GM18909 (cell line): ENCODE measurements at regions not wholly inside any gene's neighbourhood (a gene's known extent, or its start where the extent isn't known, plus 50 kb on each side); places are given as distances from the start of the nearest gene placed in this dataset.

Experiments used
- ATAC-seq: cut with Tn5 transposase; IDR thresholded peaks from one replicate; pipeline ENCODE4 v1.9.1; 2021; ENCODE audit warnings: mild to moderate bottlenecking; ENCODE audit not compliant: unreplicated experiment, poor library complexity

- no peak for ATAC-seq
These were observed 139.0 kb upstream of the GUCY1A2 start for GRCh38 chr11:107157146-107157808.

DNA sequence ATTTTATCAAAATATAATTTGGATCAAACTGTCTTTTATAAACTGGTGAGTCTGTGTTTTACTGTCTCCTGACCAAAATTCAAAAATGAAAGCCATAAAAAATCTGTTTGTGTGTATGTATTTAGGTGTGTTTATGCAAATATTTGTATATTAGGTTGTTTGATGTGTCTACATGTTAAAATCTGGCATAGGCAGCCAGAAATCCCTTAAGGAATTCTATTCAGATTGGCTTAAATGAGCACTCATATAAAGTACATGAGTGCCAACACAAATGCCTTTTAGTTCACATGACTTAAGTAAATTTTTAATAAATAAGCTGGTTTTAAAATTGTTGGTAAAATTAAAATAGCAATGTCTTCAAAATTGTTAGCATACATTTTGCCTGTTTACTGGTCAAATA lies 133.3 kb upstream of the GUCY1A2 start:
- ATAC-seq = no peak

GRCh38 chr11:107151158-107151557 lies 132.9 kb upstream of the GUCY1A2 start:
- ATAC-seq = no peak

DNA sequence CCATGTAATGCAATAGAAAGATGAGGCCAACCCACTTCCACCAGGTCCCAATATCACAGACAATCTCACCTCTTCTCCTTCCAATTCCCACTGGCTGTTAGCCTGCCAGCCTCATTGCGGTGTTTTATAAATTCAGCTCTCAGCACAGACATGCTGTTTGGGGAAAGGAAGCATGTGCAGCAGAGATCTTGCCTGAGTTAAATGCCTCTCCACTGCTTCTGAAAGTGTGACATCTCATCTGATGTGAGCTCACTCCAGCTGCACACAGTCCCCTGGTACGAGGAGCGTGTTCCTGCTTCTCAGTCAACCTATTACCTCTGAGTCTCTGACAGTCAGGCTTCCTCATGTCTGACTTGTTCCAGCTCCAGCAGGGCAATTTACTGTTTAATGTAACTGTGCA lies 122.7 kb upstream of the GUCY1A2 start:
- no peak for ATAC-seq

DNA sequence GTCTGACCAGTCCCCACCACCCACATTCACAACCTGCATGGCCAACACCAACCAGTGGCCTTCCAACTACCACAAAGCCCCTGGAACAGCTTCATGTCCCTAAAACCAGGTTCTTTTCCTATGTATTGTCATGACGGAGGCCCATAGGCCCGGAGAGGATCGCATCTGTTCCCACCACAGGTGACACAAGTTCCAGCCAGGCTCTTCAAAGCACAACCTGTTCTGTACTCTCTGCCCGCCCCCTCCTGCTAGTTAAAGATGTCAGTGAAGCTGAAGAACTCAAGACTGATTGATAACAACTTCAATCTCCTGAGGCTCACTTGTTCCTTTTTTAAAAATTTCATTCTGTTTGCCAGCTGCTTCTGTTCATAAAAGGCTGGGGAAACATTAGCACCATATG lies 121.1 kb upstream of the GUCY1A2 start:
- ATAC-seq = no peak

DNA sequence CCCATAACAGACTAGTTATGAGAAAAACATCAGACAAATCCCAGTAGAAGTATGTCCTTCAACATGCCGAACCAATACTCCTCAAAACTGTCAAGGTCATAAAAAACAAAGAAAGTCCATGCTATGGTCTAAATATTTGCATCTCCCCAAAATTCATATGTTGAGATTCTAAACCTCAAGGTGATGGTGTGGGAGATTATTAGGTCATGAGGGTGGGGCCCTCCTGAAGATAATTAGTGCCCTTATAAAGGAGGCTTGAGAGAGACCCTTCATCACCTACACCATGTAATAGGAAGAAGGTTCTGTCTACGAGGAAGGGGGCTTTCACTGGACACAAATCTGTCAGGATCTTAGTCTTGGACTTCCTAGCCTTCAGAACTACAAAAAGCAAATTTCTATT lies 118.6 kb upstream of the GUCY1A2 start:
- no peak for ATAC-seq

- ATAC-seq = no peak
These were observed 113.5 kb upstream of the GUCY1A2 start for GRCh38 chr11:107131756-107132155.

DNA sequence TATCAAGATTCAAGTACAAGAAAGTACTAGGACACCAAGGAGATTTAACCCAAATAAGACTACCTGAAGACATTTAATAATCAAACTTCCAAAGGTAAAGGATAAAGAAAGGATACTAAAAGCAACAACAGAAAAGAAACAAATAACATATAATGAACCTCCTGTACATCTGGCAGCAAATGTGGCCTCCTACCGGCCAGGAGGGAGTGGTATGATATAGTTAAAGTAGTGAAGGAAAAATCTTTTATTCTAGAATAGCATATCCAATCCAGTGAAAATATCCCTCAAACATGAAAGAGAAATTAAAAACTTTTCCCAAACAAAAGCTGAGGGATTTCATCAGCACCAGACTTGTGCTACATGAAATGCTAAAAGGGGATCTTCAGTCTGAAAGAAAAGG lies 104.7 kb upstream of the GUCY1A2 start:
- no peak for ATAC-seq

DNA sequence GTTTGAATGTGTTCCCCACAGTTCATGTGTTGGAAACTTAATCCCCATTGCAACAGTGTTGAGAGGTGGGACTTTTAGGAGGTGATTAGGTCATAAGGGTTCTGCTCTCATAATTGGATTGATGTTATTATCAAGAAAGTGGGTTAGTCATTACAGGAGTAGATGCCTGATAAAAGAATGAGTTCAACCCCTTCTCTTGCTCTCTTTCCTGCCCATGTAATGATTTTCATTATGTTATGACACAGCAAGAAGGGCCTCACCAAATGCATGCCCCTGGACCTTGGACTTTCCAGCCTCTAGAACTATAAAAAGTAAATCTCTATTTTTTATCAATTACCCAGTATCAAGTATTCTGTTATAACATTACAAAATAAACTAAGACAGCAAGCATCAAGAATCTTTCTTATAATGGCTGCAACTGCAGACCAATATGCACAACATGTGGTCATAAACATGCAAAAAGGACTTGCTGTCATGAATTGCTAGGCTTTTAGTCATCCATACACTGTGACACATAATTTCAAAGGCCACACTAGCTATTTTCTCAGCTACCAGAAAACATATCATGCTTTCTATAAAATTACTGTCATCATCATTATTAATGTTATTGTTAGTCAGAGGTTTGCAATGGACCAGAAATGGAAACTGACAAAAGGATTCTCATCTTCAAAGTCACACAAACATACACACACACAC lies 99.9 kb upstream of the GUCY1A2 start:
- no peak for ATAC-seq

DNA sequence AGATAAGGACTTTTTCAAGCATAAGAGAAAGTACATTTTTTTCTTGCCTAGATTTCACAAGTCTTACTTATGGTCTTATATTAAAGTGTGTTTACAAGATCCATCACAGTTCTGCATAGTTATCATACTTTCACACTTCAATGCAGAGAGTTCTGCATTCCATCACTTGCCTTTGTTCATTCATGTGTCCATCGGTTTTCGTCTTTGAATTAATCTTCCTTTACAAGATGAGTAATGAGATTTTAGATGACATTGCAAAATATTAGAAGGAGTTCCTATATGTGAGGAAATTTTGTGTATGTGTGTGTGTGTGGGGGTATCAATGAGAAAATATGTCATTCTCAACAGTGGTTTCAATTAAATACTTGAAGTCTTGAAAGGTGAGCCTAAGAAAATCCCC lies 98.1 kb upstream of the GUCY1A2 start:
- ATAC-seq = no peak

DNA sequence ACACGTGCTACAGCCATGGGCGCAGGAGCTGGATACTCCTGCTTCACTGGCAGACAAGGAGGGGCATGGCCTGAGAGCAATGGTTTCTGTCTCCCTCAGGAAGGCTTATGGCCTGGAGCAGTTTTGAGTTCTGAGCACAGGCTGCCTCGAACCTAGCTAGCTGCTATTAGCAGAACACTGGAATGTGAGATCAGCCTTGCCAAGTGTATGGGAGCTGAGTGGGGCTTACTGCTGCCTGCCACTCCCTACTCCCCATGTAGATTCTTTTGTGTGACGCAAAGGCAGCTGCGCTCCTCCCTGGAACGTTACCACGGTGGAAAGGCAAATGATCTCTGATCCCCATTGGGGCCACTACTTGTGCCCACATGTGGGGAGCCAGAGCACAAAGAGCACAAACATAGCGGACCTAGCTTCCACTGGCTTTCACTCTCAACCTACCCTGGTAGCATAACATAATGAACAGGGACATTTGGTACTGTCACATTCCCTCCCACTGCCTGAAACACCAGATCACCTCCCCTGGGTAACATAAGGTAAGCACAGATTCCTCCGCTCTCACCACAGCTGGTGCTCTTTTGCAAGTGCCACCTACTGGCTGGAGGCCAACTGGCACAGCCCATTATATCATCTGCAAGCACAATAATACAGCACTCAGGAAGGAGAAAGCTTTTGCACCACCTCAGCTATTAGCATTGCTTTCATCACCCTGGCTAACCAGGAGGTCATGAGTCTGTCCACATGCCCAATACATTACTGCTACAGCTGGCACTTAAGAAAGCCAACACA lies 84.6 kb upstream of the GUCY1A2 start:
- ATAC-seq = no peak

GRCh38 chr11:107092667-107093066 lies 74.4 kb upstream of the GUCY1A2 start:
- no peak for ATAC-seq

DNA sequence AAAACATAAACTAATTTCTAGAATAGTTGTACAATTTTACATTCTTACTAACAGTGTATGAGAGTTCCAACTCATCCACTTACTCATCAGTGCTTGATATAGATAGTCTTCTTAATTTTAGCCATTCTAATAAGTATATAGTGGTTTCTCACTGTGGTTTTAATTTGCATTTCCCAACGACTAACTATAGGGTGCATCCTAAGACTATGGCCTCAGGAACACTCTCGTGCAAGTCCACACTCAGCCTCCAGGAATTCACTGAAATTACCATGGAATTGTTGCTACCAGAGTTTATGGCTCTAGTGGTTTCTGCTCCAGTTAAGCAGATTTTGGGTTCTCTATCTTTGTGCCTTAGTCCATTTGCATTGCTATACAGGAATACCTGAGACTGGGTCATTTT lies 60.1 kb upstream of the GUCY1A2 start:
- no peak for ATAC-seq

DNA sequence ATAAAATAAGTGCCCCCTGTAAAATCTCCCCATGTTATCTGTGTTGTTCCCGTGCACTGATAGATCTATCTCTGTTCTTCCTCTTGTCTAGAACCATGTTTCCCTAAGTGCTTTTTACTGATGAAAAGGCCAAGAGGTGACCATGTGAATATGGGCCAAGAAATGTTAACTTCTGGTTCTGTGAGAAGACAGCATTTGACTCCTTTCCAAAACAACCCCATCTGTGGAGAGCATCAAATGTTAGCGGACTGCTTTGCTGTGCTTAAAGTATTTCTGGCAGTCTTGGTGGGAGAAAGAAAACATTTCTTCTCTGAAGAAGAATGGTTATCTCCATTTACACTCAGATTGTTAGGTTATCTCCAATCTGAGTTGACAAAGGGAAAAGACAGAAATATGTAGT lies 58.6 kb upstream of the GUCY1A2 start:
- no peak for ATAC-seq

GRCh38 chr11:107071129-107071528 lies 52.9 kb upstream of the GUCY1A2 start:
- no peak for ATAC-seq
